Coronary artery (tissue), 2 donors: ENCODE measurements at regions not wholly inside any gene's neighbourhood (a gene's known extent, or its start where the extent isn't known, plus 50 kb on each side); places are given as distances from the start of the nearest gene placed in this dataset.
A peak's percentile ranks its signal among the peaks of the same experiment; 100 is the strongest.

ENCODE experiments used
- DNase-seq: peaks from one replicate; pipeline ENCODE4 v3.0.0-alpha.2; 2017; ENCODE audit warnings: low spot score
- H3K27ac ChIP-seq, 2 donors: fragments of 200-600 bp; sonication (generic); one replicate each; pipeline ENCODE4 v1.5.1; 2016 to 2019
- H3K4me3 ChIP-seq: fragments of 200-600 bp; sonication (generic); 2 replicates; pipeline ENCODE4 v1.5.1; 2016; ENCODE audit warnings: mild to moderate bottlenecking, moderate library complexity
- CTCF ChIP-seq: fragments of 200-600 bp; sonication (generic); IDR thresholded peaks from one replicate; pipeline ENCODE4 v1.5.1; 2019; ENCODE audit warnings: antibody characterized with exemption

GRCh38 chr2:471560-471959 is 183.7 kb upstream of the ALKAL2 start:
- no peak for TF ChIP-seq CTCF

GRCh38 chr2:469514-469913 is 181.6 kb upstream of the ALKAL2 start:
- no peak for TF ChIP-seq CTCF
- no peak for DNase-seq
- Histone ChIP-seq H3K27ac (no peak overlapping the region), H3K4me3 (no peak overlapping the region)

More at GRCh38 chr2:471560-471959, 183.7 kb upstream of the ALKAL2 start:
- H3K4me3 ChIP-seq: no peak overlapping the region
- no peak for DNase-seq
- no peak overlapping the region for H3K27ac ChIP-seq

- DNase-seq: no peak
- Histone ChIP-seq H3K27ac (no peak overlapping the region), H3K4me3 (no peak overlapping the region)
- TF ChIP-seq CTCF: no peak
Measured at GRCh38 chr2:468648-469336, 180.9 kb upstream of the ALKAL2 start.

GRCh38 chr2:467892-468647 is 180.2 kb upstream of the ALKAL2 start:
- Histone ChIP-seq H3K27ac (no peak overlapping the region), H3K4me3 (peak overlapping the region; percentile 19)
- no peak for TF ChIP-seq CTCF
- DNase-seq: no peak

- TF ChIP-seq CTCF: no peak
- H3K4me3 ChIP-seq: no peak overlapping the region
Measured at GRCh38 chr2:467543-467891, 179.6 kb upstream of the ALKAL2 start.

GRCh38 chr2:467101-467500 is 179.2 kb upstream of the ALKAL2 start:
- no peak for TF ChIP-seq CTCF
- no peak overlapping the region for H3K27ac ChIP-seq
- no peak for DNase-seq
- H3K4me3 ChIP-seq: no peak overlapping the region

More at GRCh38 chr2:467543-467891, 179.6 kb upstream of the ALKAL2 start:
- DNase-seq: no peak
- H3K27ac ChIP-seq: no peak overlapping the region
